ENCODE measurements at regions not wholly inside any gene's neighbourhood (a gene's known extent, or its start where the extent isn't known, plus 50 kb on each side); places are given as distances from the start of the nearest gene placed in this dataset.

DNA sequence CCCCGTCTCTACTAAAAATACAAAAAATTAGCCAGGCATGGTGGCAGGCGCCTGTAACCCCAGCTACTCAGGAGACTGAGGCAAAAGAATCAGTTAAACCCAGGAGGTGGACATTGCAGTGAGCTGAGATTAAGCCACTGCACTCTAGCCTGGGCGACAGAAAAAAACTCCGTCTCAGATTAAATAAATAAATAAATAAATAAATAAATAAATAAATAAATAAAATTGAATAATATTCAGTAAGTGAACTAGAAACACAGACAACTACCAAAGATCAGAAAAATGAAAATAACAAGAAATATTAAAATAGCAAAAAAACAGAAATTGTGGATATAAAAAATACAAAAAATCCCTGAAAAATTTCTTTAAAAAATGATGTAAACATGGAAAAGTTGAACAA, 172.4 kb downstream of the ZNF486 start:
- H2AFZ ChIP-seq (ENCODE audit: low read length), result no peak overlapping the region
- H3K9ac ChIP-seq (ENCODE audit: low read depth, low read length, poor library complexity), result no peak overlapping the region
- H4K91ac ChIP-seq (ENCODE audit: low read depth, low read length, poor library complexity), result no peak overlapping the region
- no peak overlapping the region for H4K8ac ChIP-seq (ENCODE audit: low read depth, low read length)
- no peak overlapping the region for H3K4me2 ChIP-seq (ENCODE audit: insufficient read depth, low read length, poor library complexity, severe bottlenecking)
- H3K14ac ChIP-seq (ENCODE audit: low read length), result no peak overlapping the region
- no peak overlapping the region for H2BK5ac ChIP-seq (ENCODE audit: low read length)
- H3K27me3 ChIP-seq (ENCODE audit: control insufficient read depth in 3 of 3, insufficient read depth in 3 of 3, low read depth in 1 of 3, low read length in 3 of 3), result no peaks in the 10 kb centered on the region
- no peak overlapping the region for H3K18ac ChIP-seq (ENCODE audit: low read length)
- no peaks in the 10 kb centered on the region for H3K36me3 ChIP-seq (replicated peaks in 1 of 2; ENCODE audit: control insufficient read depth in 2 of 2, insufficient read depth in 2 of 2, low read length in 2 of 2)
- no peaks in the 10 kb centered on the region for H3K4me1 ChIP-seq (ENCODE audit: control insufficient read depth in 2 of 2, insufficient read depth in 1 of 2, low read depth in 1 of 2, low read length in 2 of 2)
- no peaks in the 10 kb centered on the region for H3K79me1 ChIP-seq (ENCODE audit: low read depth, low read length)
- H3K4me3 ChIP-seq (ENCODE audit: low read length in 2 of 2), result no peak overlapping the region
- H3K27ac ChIP-seq (replicated peaks; ENCODE audit: low read length), result no peak overlapping the region
- WGBS, 2 donors (ENCODE audit: extremely low coverage in 2 of 2, insufficient read length in 2 of 2, insufficient replicate concordance in 1 of 2), result no CpG with 5 or more reads among the region's 4 CpGs
- no peak overlapping the region for H2BK15ac ChIP-seq (ENCODE audit: low read length)
- no peak for DNase-seq (ENCODE audit: low spot score)
- no peak overlapping the region for H2BK12ac ChIP-seq (ENCODE audit: low read length)
- no peak overlapping the region for H3K4ac ChIP-seq (ENCODE audit: low read length)
- H3K9me3 ChIP-seq (replicated peaks in 1 of 2; ENCODE audit: control insufficient read depth in 2 of 2, insufficient read depth in 1 of 2, low read depth in 1 of 2, low read length in 2 of 2), result no peaks in the 10 kb centered on the region
- no peak overlapping the region for H2BK120ac ChIP-seq (ENCODE audit: low read depth, low read length)
- H3K23ac ChIP-seq (ENCODE audit: low read depth, low read length, poor library complexity), result no peak overlapping the region
- H2AK5ac ChIP-seq (ENCODE audit: low read depth, low read length), result no peak overlapping the region

DNA sequence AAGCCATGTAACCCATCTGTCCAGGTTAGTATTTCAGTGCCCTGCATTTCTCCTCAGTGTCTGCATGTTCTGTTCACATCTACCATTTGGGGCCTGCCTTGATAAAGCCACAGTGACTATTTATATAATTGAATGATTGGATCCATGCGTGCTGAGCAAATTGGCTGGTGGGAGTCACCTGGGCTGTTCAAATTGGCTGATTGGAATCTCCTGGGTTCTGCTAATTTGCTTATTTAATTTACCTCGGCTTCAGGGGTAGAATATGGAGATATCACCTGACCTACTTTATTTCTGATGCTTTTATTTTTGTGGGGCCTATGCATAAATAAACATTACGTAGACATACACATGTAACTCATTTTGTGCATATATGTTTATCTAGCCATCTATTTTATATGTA, 167.7 kb downstream of the ZNF486 start:
- H2BK12ac ChIP-seq (ENCODE audit: low read length), result no peak overlapping the region
- H3K9ac ChIP-seq (ENCODE audit: low read depth, low read length, poor library complexity), result no peak overlapping the region
- no peaks in the 10 kb centered on the region for H3K36me3 ChIP-seq (replicated peaks in 1 of 2; ENCODE audit: control insufficient read depth in 2 of 2, insufficient read depth in 2 of 2, low read length in 2 of 2)
- H3K4me3 ChIP-seq (ENCODE audit: low read length in 2 of 2), result no peak overlapping the region
- H3K4me1 ChIP-seq (ENCODE audit: control insufficient read depth in 2 of 2, insufficient read depth in 1 of 2, low read depth in 1 of 2, low read length in 2 of 2), result no peaks in the 10 kb centered on the region
- no peak overlapping the region for H2BK5ac ChIP-seq (ENCODE audit: low read length)
- H3K4me2 ChIP-seq (ENCODE audit: insufficient read depth, low read length, poor library complexity, severe bottlenecking), result no peak overlapping the region
- no peak overlapping the region for H3K4ac ChIP-seq (ENCODE audit: low read length)
- no peak overlapping the region for H2BK120ac ChIP-seq (ENCODE audit: low read depth, low read length)
- no peak overlapping the region for H3K23ac ChIP-seq (ENCODE audit: low read depth, low read length, poor library complexity)
- no peaks in the 10 kb centered on the region for H3K27me3 ChIP-seq (ENCODE audit: control insufficient read depth in 3 of 3, insufficient read depth in 3 of 3, low read depth in 1 of 3, low read length in 3 of 3)
- H3K27ac ChIP-seq (replicated peaks; ENCODE audit: low read length), result no peak overlapping the region
- no peak overlapping the region for H3K14ac ChIP-seq (ENCODE audit: low read length)
- H4K91ac ChIP-seq (ENCODE audit: low read depth, low read length, poor library complexity), result no peak overlapping the region
- no peak overlapping the region for H3K18ac ChIP-seq (ENCODE audit: low read length)
- no peak overlapping the region for H2AK5ac ChIP-seq (ENCODE audit: low read depth, low read length)
- no peak for DNase-seq (ENCODE audit: low spot score)
- WGBS, 2 donors (ENCODE audit: extremely low coverage in 2 of 2, insufficient read length in 2 of 2, insufficient replicate concordance in 1 of 2), result no CpG with 5 or more reads among the region's 3 CpGs
- H3K9me3 ChIP-seq (replicated peaks in 1 of 2; ENCODE audit: control insufficient read depth in 2 of 2, insufficient read depth in 1 of 2, low read depth in 1 of 2, low read length in 2 of 2), result no peaks in the 10 kb centered on the region
- H4K8ac ChIP-seq (ENCODE audit: low read depth, low read length), result no peak overlapping the region
- H2AFZ ChIP-seq (ENCODE audit: low read length), result no peak overlapping the region
- H2BK15ac ChIP-seq (ENCODE audit: low read length), result no peak overlapping the region
- H3K79me1 ChIP-seq (ENCODE audit: low read depth, low read length), result no peaks in the 10 kb centered on the region

DNA sequence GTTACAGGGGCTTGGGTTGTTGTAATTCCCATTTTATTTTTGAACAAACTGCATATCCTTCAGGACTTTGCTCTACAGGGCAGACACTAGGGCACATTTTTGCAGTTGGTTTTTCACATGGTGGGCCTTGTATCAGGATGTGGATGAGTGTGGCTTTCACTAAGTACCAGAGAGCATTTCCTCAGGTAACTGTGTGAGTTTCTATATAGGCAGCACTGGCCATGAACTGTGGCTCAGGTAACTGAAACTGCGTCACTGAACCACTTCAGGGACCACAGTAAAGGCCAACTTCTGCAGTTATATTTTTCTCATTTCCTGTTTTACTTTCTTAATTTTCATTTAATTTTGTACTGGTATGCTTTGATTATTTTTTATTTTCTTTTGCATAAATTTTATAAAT, 166.5 kb downstream of the ZNF486 start:
- Histone ChIP-seq H3K18ac (ENCODE audit: low read length) (no peak overlapping the region), H3K4ac (ENCODE audit: low read length) (no peak overlapping the region), H3K9me3 (replicated peaks in 1 of 2; ENCODE audit: control insufficient read depth in 2 of 2, insufficient read depth in 1 of 2, low read depth in 1 of 2, low read length in 2 of 2) (no peaks in the 10 kb centered on the region), H3K9ac (ENCODE audit: low read depth, low read length, poor library complexity) (no peak overlapping the region), H3K36me3 (replicated peaks in 1 of 2; ENCODE audit: control insufficient read depth in 2 of 2, insufficient read depth in 2 of 2, low read length in 2 of 2) (no peaks in the 10 kb centered on the region), H3K27me3 (ENCODE audit: control insufficient read depth in 3 of 3, insufficient read depth in 3 of 3, low read depth in 1 of 3, low read length in 3 of 3) (no peaks in the 10 kb centered on the region), H3K4me1 (ENCODE audit: control insufficient read depth in 2 of 2, insufficient read depth in 1 of 2, low read depth in 1 of 2, low read length in 2 of 2) (no peaks in the 10 kb centered on the region), H3K14ac (ENCODE audit: low read length) (no peak overlapping the region), H2BK12ac (ENCODE audit: low read length) (no peak overlapping the region), H3K23ac (ENCODE audit: low read depth, low read length, poor library complexity) (no peak overlapping the region), H2AK5ac (ENCODE audit: low read depth, low read length) (no peak overlapping the region), H2BK5ac (ENCODE audit: low read length) (no peak overlapping the region), H2BK120ac (ENCODE audit: low read depth, low read length) (no peak overlapping the region), H4K91ac (ENCODE audit: low read depth, low read length, poor library complexity) (no peak overlapping the region), H2AFZ (ENCODE audit: low read length) (no peak overlapping the region), H2BK15ac (ENCODE audit: low read length) (no peak overlapping the region), H4K8ac (ENCODE audit: low read depth, low read length) (no peak overlapping the region), H3K79me1 (ENCODE audit: low read depth, low read length) (no peaks in the 10 kb centered on the region), H3K27ac (replicated peaks; ENCODE audit: low read length) (no peak overlapping the region), H3K4me3 (ENCODE audit: low read length in 2 of 2) (no peak overlapping the region), H3K4me2 (ENCODE audit: insufficient read depth, low read length, poor library complexity, severe bottlenecking) (no peak overlapping the region)
- WGBS, 2 donors (ENCODE audit: extremely low coverage in 2 of 2, insufficient read length in 2 of 2, insufficient replicate concordance in 1 of 2), result no CpG with 5 or more reads among the region's 1 CpG
- DNase-seq (ENCODE audit: low spot score), result no peak

DNA sequence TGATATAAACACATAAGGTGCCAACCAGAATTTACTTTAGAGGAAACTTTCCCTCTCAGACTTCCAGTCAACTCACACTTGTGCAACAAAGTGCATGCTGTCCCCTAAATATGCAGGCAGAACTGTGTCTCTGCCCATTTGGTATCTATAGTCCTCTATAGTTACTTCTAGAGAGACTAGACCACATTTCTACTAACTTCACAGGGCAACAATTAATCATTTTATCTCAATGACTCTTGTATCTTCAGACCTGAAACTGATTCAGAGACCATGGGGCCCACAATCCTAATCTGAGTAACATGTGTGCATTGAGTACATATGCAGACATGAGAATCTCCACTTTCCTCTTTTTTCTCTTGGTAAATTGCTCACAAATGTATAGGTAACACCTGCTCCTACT, 158.1 kb downstream of the ZNF486 start:
- H3K79me1 ChIP-seq (ENCODE audit: low read depth, low read length), result no peaks in the 10 kb centered on the region
- H3K4ac ChIP-seq (ENCODE audit: low read length), result no peak overlapping the region
- no peak overlapping the region for H3K4me2 ChIP-seq (ENCODE audit: insufficient read depth, low read length, poor library complexity, severe bottlenecking)
- no peaks in the 10 kb centered on the region for H3K9me3 ChIP-seq (replicated peaks in 1 of 2; ENCODE audit: control insufficient read depth in 2 of 2, insufficient read depth in 1 of 2, low read depth in 1 of 2, low read length in 2 of 2)
- no peak overlapping the region for H3K18ac ChIP-seq (ENCODE audit: low read length)
- no peak overlapping the region for H3K9ac ChIP-seq (ENCODE audit: low read depth, low read length, poor library complexity)
- H2AFZ ChIP-seq (ENCODE audit: low read length), result no peak overlapping the region
- no peak overlapping the region for H3K27ac ChIP-seq (replicated peaks; ENCODE audit: low read length)
- no peaks in the 10 kb centered on the region for H3K36me3 ChIP-seq (replicated peaks in 1 of 2; ENCODE audit: control insufficient read depth in 2 of 2, insufficient read depth in 2 of 2, low read length in 2 of 2)
- peaks cover 0 to 3% of the 10 kb centered on the region in 2 donors for H3K4me1 ChIP-seq (ENCODE audit: control insufficient read depth in 2 of 2, insufficient read depth in 1 of 2, low read depth in 1 of 2, low read length in 2 of 2)
- DNase-seq (ENCODE audit: low spot score), result no peak
- H2AK5ac ChIP-seq (ENCODE audit: low read depth, low read length), result no peak overlapping the region
- H2BK12ac ChIP-seq (ENCODE audit: low read length), result no peak overlapping the region
- no peak overlapping the region for H2BK120ac ChIP-seq (ENCODE audit: low read depth, low read length)
- no peak overlapping the region for H3K4me3 ChIP-seq (ENCODE audit: low read length in 2 of 2)
- H3K27me3 ChIP-seq (ENCODE audit: control insufficient read depth in 3 of 3, insufficient read depth in 3 of 3, low read depth in 1 of 3, low read length in 3 of 3), result no peaks in the 10 kb centered on the region
- H2BK15ac ChIP-seq (ENCODE audit: low read length), result no peak overlapping the region
- H3K23ac ChIP-seq (ENCODE audit: low read depth, low read length, poor library complexity), result no peak overlapping the region
- H3K14ac ChIP-seq (ENCODE audit: low read length), result no peak overlapping the region
- no peak overlapping the region for H4K91ac ChIP-seq (ENCODE audit: low read depth, low read length, poor library complexity)
- no peak overlapping the region for H2BK5ac ChIP-seq (ENCODE audit: low read length)
- H4K8ac ChIP-seq (ENCODE audit: low read depth, low read length), result no peak overlapping the region

Data from neuronal stem cell (in vitro differentiated cells).